Endothelial cell of umbilical vein (primary cell): ENCODE measurements at regions not wholly inside any gene's neighbourhood (a gene's known extent, or its start where the extent isn't known, plus 50 kb on each side); places are given as distances from the start of the nearest gene placed in this dataset.

ENCODE experiments used
- BruUV-seq: library from RNA; stranded (reverse); fragments of 400-500 nt; replicated peaks from 2 replicates; lab custom pipeline; 2021; lab: Mats Ljungman, UMichigan
- CTCF ChIA-PET: fragments of 300-600, 350-600 bp; sonication (Branson Sonifier 250); formaldehyde crosslinking; loops from one replicate; lab custom pipeline; 2021; ENCODE audit warnings: antibody characterized with exemption, inconsistent platforms; lab: Charles Lee
- POLR2A ChIA-PET: fragments of 300-600, 350-600 bp; sonication (Branson Sonifier 250); formaldehyde crosslinking; loops from one replicate; lab custom pipeline; 2021; ENCODE audit warnings: antibody characterized with exemption, inconsistent platforms; lab: Charles Lee
- DNase-seq: peaks from one replicate; pipeline ENCODE4 v3.0.0-alpha.2; 2011; ENCODE audit warnings: low read depth, low spot score
- FAIRE-seq: peaks from 2 replicates; lab custom pipeline; 2011; peaks lifted over from hg19 to GRCh38; lab: Jason Lieb, UNC
- H2AFZ ChIP-seq: 2 replicates; pipeline ENCODE4 v1.6.0; 2012; ENCODE audit warnings: low read depth, low read length, control low read depth, inconsistent platforms
- H3K27ac ChIP-seq: 2 replicates; pipeline ENCODE4 v1.5.1; 2011; ENCODE audit warnings: low read depth, mild to moderate bottlenecking, control low read depth, low read length, moderate library complexity; ENCODE audit not compliant: insufficient read depth
- H3K27me3 ChIP-seq, 2 experiments: 2 replicates each; pipeline versions ENCODE4 v1.6.0 to v1.6.1; 2011; ENCODE audit warnings: low read length in 2 of 2, mixed read lengths in 1 of 2; ENCODE audit not compliant: control insufficient read depth in 2 of 2, insufficient read depth in 2 of 2
- H3K36me3 ChIP-seq, 2 experiments: 2 replicates in 1 of 2; 3 replicates in 1 of 2; pipeline ENCODE4 v1.5.1; 2011; ENCODE audit warnings: low read length in 2 of 2, mild to moderate bottlenecking in 1 of 2, moderate library complexity in 1 of 2; ENCODE audit not compliant: control insufficient read depth in 2 of 2, insufficient read depth in 2 of 2; ENCODE audit errors: extremely low read depth in 1 of 2
- H3K4me1 ChIP-seq: 3 replicates; pipeline ENCODE4 v1.5.1; 2011; ENCODE audit warnings: mild to moderate bottlenecking, low read length; ENCODE audit not compliant: control insufficient read depth, insufficient read depth; ENCODE audit errors: extremely low read depth
- H3K4me2 ChIP-seq: 2 replicates; pipeline ENCODE4 v1.6.1; 2011; ENCODE audit warnings: low read length, control low read depth, mixed read lengths; ENCODE audit not compliant: insufficient read depth
- H3K4me3 ChIP-seq, 3 experiments: fragments of 200-600 bp in 1 of 3; sonication (generic), shearing (Covaris generic) in 1 of 3; replicated peaks in 1 of 3; 2 replicates each; pipeline ENCODE4 v1.5.1; 2011 to 2016; ENCODE audit warnings: control low read depth in 3 of 3, low read length in 3 of 3, mild to moderate bottlenecking in 2 of 3, inconsistent platforms in 1 of 3, low read depth in 1 of 3, moderate library complexity in 1 of 3; ENCODE audit not compliant: insufficient read depth in 1 of 3
- H3K79me2 ChIP-seq: 2 replicates; pipeline ENCODE4 v1.6.0; 2012; ENCODE audit warnings: low read length, inconsistent platforms; ENCODE audit not compliant: control insufficient read depth, insufficient read depth
- H3K9ac ChIP-seq: replicated peaks from 2 replicates; pipeline ENCODE3; 2011; ENCODE audit warnings: low read length, control low read depth; ENCODE audit not compliant: insufficient read depth; ENCODE audit errors: extremely low read depth
- H3K9me1 ChIP-seq: replicated peaks from 3 replicates; pipeline ENCODE4 v1.6.0; 2011; ENCODE audit warnings: mild to moderate bottlenecking, low read length; ENCODE audit not compliant: control insufficient read depth, insufficient read depth; ENCODE audit errors: extremely low read depth
- H3K9me3 ChIP-seq: replicated peaks from 2 replicates; pipeline ENCODE4 v1.5.1; 2012; ENCODE audit warnings: low read length, inconsistent platforms; ENCODE audit not compliant: control insufficient read depth, insufficient read depth
- H4K20me1 ChIP-seq: replicated peaks from 2 replicates; pipeline ENCODE3; 2011; ENCODE audit warnings: mild to moderate bottlenecking, low read length; ENCODE audit not compliant: control insufficient read depth, insufficient read depth; ENCODE audit errors: extremely low read depth
- EZH2 ChIP-seq: IDR thresholded peaks from 2 replicates; pipeline ENCODE4 v1.6.1; 2012; ENCODE audit warnings: borderline replicate concordance, low read depth, mild to moderate bottlenecking, moderate library complexity, low read length, inconsistent platforms; ENCODE audit not compliant: severe bottlenecking
- FOS ChIP-seq: IDR thresholded peaks from 2 replicates; pipeline ENCODE4 v1.6.1; 2011; ENCODE audit warnings: mild to moderate bottlenecking, low read length, moderate library complexity, borderline replicate concordance; ENCODE audit not compliant: insufficient read depth
- GATA2 ChIP-seq: IDR thresholded peaks from 2 replicates; pipeline ENCODE4 v1.7.0; 2011; ENCODE audit warnings: low read depth, mild to moderate bottlenecking, moderate library complexity, mixed read lengths, low read length; ENCODE audit not compliant: insufficient read length, insufficient read depth
- JUN ChIP-seq: IDR thresholded peaks from 2 replicates; pipeline ENCODE4 v1.6.1; 2011; ENCODE audit warnings: borderline replicate concordance, low read depth; ENCODE audit not compliant: insufficient read length, insufficient read depth
- MYC ChIP-seq: IDR thresholded peaks from one replicate; pipeline ENCODE4 v1.6.1; 2011; ENCODE audit warnings: mild to moderate bottlenecking, low read depth, low read length
- POLR2A ChIP-seq: IDR thresholded peaks from 2 replicates; pipeline ENCODE4 v1.6.1; 2012; ENCODE audit warnings: low read depth, mild to moderate bottlenecking, control low read depth, low read length
- dilution Hi-C: fragments of 300-500 bp; cut with MboI; formaldehyde crosslinking; loops from one replicate; pipeline ENCODE4 v1.15.0; 2019; ENCODE audit warnings: low sequenced_read_pairs; ENCODE audit not compliant: extremely low pct_ligation_motif_present
- intact Hi-C: fragments of 100-400 bp; cut with micrococcal nuclease; formaldehyde crosslinking; loops from one replicate; pipeline ENCODE4 v1.10.0; 2022
- TF ChIP-seq, protein P1 (sequence below), 2 donors: IDR thresholded peaks; 1 replicate in 1 of 2; 2 replicates in 1 of 2; pipeline ENCODE4 v1.5.1; 2011; ENCODE audit warnings: low read length in 2 of 2, mild to moderate bottlenecking in 2 of 2, moderate library complexity in 2 of 2, control low read depth in 1 of 2, inconsistent platforms in 1 of 2, low read depth in 1 of 2; ENCODE audit not compliant: insufficient read depth in 1 of 2; ENCODE audit errors: extremely low read depth in 1 of 2
- TF ChIP-seq, protein P2 (sequence below): IDR thresholded peaks from 2 replicates; pipeline ENCODE4 v1.6.1; 2011; ENCODE audit not compliant: insufficient read depth, insufficient read length

DNA sequence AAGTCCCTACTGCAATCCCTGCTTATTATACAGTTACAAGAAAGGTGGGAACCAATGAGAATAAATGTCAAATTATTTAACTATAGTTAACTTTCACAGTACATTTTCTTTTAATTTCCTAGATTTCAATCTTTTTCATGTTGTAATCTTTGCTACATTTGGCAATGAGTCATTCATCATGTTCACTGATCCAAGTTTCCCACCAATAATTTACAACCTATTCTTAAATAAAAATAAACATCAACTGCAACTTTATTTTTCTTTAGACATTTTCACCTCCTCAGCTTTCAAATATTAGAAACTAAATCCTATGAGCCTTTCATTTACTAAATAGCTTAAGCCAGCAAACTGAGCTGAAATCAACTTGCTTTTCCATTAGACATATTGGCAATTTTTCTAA lies 541.3 kb upstream of the BTBD3 start:
- dilution Hi-C loops = no loop called here
- BruUV-seq = no TSS peak
- Histone ChIP-seq H3K79me2 (no peaks in the 10 kb centered on the region), H2AFZ (no peak overlapping the region), H3K27ac (no peak overlapping the region), H3K36me3 (no peaks in the 10 kb centered on the region), H3K9me3 (no peaks in the 10 kb centered on the region), H3K27me3 (no peaks in the 10 kb centered on the region), H4K20me1 (no peaks in the 10 kb centered on the region), H3K4me3 (no peak overlapping the region), H3K9ac (no peak overlapping the region), H3K9me1 (no peaks in the 10 kb centered on the region), H3K4me1 (no peaks in the 10 kb centered on the region), H3K4me2 (no peak overlapping the region)
- ChIA-PET CTCF (no interaction called here), POLR2A (no interaction called here)
- TF ChIP-seq GATA2 = no peak
- DNase-seq (no peak), FAIRE-seq (no peak)
- intact Hi-C loops = no loop called here

- CTCF ChIA-PET = no interaction called here
- dilution Hi-C loops = no loop called here
- H3K4me2 ChIP-seq = no peak overlapping the region
These were observed 540.7 kb upstream of the BTBD3 start for GRCh38 chr20:11376998-11377397.

More at GRCh38 chr20:11376998-11377397, 540.7 kb upstream of the BTBD3 start:
- Histone ChIP-seq H3K79me2 (no peaks in the 10 kb centered on the region), H3K9ac (no peak overlapping the region), H3K36me3 (no peaks in the 10 kb centered on the region), H3K9me3 (no peaks in the 10 kb centered on the region), H3K4me1 (no peaks in the 10 kb centered on the region), H2AFZ (no peak overlapping the region), H3K27ac (no peak overlapping the region), H3K9me1 (no peaks in the 10 kb centered on the region), H4K20me1 (no peaks in the 10 kb centered on the region), H3K4me3 (no peak overlapping the region), H3K27me3 (no peaks in the 10 kb centered on the region)
- DNase-seq = no peak
- TF ChIP-seq EZH2 (no peak), FOS (no peak), POLR2A (no peak), GATA2 (no peak), MYC (no peak), JUN (no peak)
- TF ChIP-seq, protein P1, sequence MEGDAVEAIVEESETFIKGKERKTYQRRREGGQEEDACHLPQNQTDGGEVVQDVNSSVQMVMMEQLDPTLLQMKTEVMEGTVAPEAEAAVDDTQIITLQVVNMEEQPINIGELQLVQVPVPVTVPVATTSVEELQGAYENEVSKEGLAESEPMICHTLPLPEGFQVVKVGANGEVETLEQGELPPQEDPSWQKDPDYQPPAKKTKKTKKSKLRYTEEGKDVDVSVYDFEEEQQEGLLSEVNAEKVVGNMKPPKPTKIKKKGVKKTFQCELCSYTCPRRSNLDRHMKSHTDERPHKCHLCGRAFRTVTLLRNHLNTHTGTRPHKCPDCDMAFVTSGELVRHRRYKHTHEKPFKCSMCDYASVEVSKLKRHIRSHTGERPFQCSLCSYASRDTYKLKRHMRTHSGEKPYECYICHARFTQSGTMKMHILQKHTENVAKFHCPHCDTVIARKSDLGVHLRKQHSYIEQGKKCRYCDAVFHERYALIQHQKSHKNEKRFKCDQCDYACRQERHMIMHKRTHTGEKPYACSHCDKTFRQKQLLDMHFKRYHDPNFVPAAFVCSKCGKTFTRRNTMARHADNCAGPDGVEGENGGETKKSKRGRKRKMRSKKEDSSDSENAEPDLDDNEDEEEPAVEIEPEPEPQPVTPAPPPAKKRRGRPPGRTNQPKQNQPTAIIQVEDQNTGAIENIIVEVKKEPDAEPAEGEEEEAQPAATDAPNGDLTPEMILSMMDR (IDR thresholded peaks at IDR 0.05; ENCODE audit: extremely low read depth in 1 of 2, insufficient read depth in 1 of 2, low read depth in 1 of 2, low read length in 2 of 2) = no peak
- TF ChIP-seq, protein P2, sequence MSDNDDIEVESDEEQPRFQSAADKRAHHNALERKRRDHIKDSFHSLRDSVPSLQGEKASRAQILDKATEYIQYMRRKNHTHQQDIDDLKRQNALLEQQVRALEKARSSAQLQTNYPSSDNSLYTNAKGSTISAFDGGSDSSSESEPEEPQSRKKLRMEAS = no peak
- FAIRE-seq = no peak
- intact Hi-C loops = no loop called here
- POLR2A ChIA-PET = no interaction called here
- no TSS peak for BruUV-seq
